HepG2 (cell line): ENCODE measurements at regions not wholly inside any gene's neighbourhood (a gene's known extent, or its start where the extent isn't known, plus 50 kb on each side); places are given as distances from the start of the nearest gene placed in this dataset.

Source experiments
- ATAC-seq: fragments of 200-7000 bp; cut with Tn5 transposase; 3 replicates; pipeline ENCODE4 v1.9.1; 2020; ENCODE audit warnings: mild to moderate bottlenecking, moderate library complexity
- BruUV-seq: library from RNA; stranded (reverse); fragments of 400-500 nt; replicated peaks from 2 replicates; lab custom pipeline; 2021; lab: Mats Ljungman, UMichigan
- CTCF ChIA-PET: fragments of 300-600 bp; formaldehyde crosslinking; extraction: SDS; loops from one replicate; lab custom pipeline; 2021; ENCODE audit warnings: low total read pairs, inconsistent platforms, low intra/inter-chr PET ratio; lab: Yijun Ruan, JAX
- POLR2A ChIA-PET: fragments of 350-600 bp; sonication (Branson Sonifier 250); formaldehyde crosslinking; loops from one replicate; lab custom pipeline; 2020; ENCODE audit warnings: antibody characterized with exemption, inconsistent platforms; lab: Yijun Ruan, JAX
- DNase-seq: peaks from one replicate; pipeline ENCODE4 v3.0.0-alpha.2; 2015; ENCODE audit warnings: low spot score
- FAIRE-seq: peaks from 3 replicates; lab custom pipeline; 2011; peaks lifted over from hg19 to GRCh38; lab: Jason Lieb, UNC
- H2AFZ ChIP-seq: one replicate; pipeline ENCODE4 v1.6.1; 2011; ENCODE audit warnings: low read length, inconsistent platforms
- H3K27ac ChIP-seq: fragments of 300-600 bp; 3 replicates; pipeline ENCODE4 v1.8.0; 2011; ENCODE audit warnings: mixed run types, mild to moderate bottlenecking, mixed read lengths, low read length, inconsistent platforms; ENCODE audit not compliant: insufficient read depth; ENCODE audit errors: extremely low read length
- H3K27me3 ChIP-seq, 2 experiments: fragments of 200-600 bp in 1 of 2; 2 replicates in 1 of 2; 3 replicates in 1 of 2; pipeline versions ENCODE4 v1.6.0 to v1.8.0; 2011; ENCODE audit warnings: low read length in 2 of 2, mild to moderate bottlenecking in 2 of 2, moderate library complexity in 2 of 2, inconsistent platforms in 1 of 2; ENCODE audit not compliant: insufficient read depth in 2 of 2, control insufficient read depth in 1 of 2
- H3K36me3 ChIP-seq, 2 experiments: fragments of 200-600 bp in 1 of 2; replicated peaks in 1 of 2; 2 replicates in 1 of 2; 3 replicates in 1 of 2; pipeline versions ENCODE4 v1.5.1 to v1.8.0; 2011; ENCODE audit warnings: low read length in 2 of 2, inconsistent platforms in 1 of 2; ENCODE audit not compliant: insufficient read depth in 2 of 2, control insufficient read depth in 1 of 2
- H3K4me1 ChIP-seq: 2 replicates; pipeline ENCODE4 v1.5.1; 2012; ENCODE audit warnings: low read length, inconsistent platforms; ENCODE audit not compliant: insufficient read depth
- H3K4me2 ChIP-seq: 2 replicates; pipeline ENCODE4 v1.6.0; 2011; ENCODE audit warnings: low read depth, low read length, inconsistent platforms
- H3K4me3 ChIP-seq, 3 experiments: fragments of 200-600 bp in 1 of 3; sonication (generic), shearing (Covaris generic) in 1 of 3; replicated peaks in 1 of 3; 2 replicates each; pipeline ENCODE4 v1.5.1; 2011 to 2016; ENCODE audit warnings: low read length in 3 of 3, inconsistent platforms in 2 of 3, low read depth in 2 of 3, mild to moderate bottlenecking in 2 of 3, control low read depth in 1 of 3, mixed read lengths in 1 of 3; ENCODE audit not compliant: insufficient read depth in 1 of 3
- H3K79me2 ChIP-seq: one replicate; pipeline ENCODE4 v1.6.1; 2011; ENCODE audit warnings: low read length, inconsistent platforms; ENCODE audit not compliant: insufficient read depth
- H3K9ac ChIP-seq: 2 replicates; pipeline ENCODE4 v1.6.0; 2011; ENCODE audit warnings: mild to moderate bottlenecking, low read depth, low read length, inconsistent platforms; ENCODE audit not compliant: insufficient read depth
- H3K9me3 ChIP-seq: 2 replicates; pipeline ENCODE4 v1.5.1; 2012; ENCODE audit warnings: mild to moderate bottlenecking, low read length
- H4K20me1 ChIP-seq: 2 replicates; pipeline ENCODE4 v1.6.0; 2011; ENCODE audit warnings: inconsistent platforms, mild to moderate bottlenecking, low read length, moderate library complexity; ENCODE audit not compliant: insufficient read depth
- CREB1 ChIP-seq, 2 experiments: fragments of 450-650 bp in 1 of 2; IDR thresholded peaks; 2 replicates each; pipeline ENCODE4 v1.6.1; 2016 to 2017; ENCODE audit warnings: control low read depth in 1 of 2, mild to moderate bottlenecking in 1 of 2, missing compliant biosample characterization in 1 of 2, missing genetic modification characterization in 1 of 2
- HES4 ChIP-seq: sonication (generic); formaldehyde crosslinking; IDR thresholded peaks from 2 replicates; pipeline ENCODE4 v1.9.0; 2021; ENCODE audit warnings: mild to moderate bottlenecking, missing genetic modification reagents, borderline replicate concordance
- MTF1 ChIP-seq: sonication (generic); formaldehyde crosslinking; IDR thresholded peaks from 2 replicates; pipeline ENCODE4 v1.5.0; 2020; ENCODE audit warnings: missing genetic modification reagents
- PAF1 ChIP-seq: IDR thresholded peaks from 2 replicates; pipeline ENCODE4 v1.6.1; 2016; ENCODE audit warnings: missing genetic modification reagents, missing compliant biosample characterization
- RNF2 ChIP-seq: fragments of 450-650 bp; conservative IDR thresholded peaks from 2 replicates; pipeline ENCODE4 v1.6.1; 2016; ENCODE audit warnings: low read depth
- RORA ChIP-seq: sonication (generic); formaldehyde crosslinking; IDR thresholded peaks from 2 replicates; pipeline ENCODE4 v1.5.0; 2020; ENCODE audit warnings: mild to moderate bottlenecking, missing genetic modification reagents, moderate library complexity
- SP1 ChIP-seq, 2 experiments: fragments of 450-650 bp in 1 of 2; sonication (generic) in 1 of 2; formaldehyde crosslinking in 1 of 2; IDR thresholded peaks; 2 replicates each; pipeline versions ENCODE4 v1.4.0 to v1.6.1; 2016 to 2020; ENCODE audit warnings: missing genetic modification reagents in 1 of 2
- SRY ChIP-seq: sonication (generic); formaldehyde crosslinking; IDR thresholded peaks from 2 replicates; pipeline ENCODE4 v1.8.0; 2022; ENCODE audit warnings: mild to moderate bottlenecking, missing genetic modification reagents
- ZNF30 ChIP-seq: sonication (generic); formaldehyde crosslinking; IDR thresholded peaks from 2 replicates; pipeline ENCODE4 v1.5.0; 2020; ENCODE audit warnings: mild to moderate bottlenecking, missing genetic modification reagents
- ZNF367 ChIP-seq: sonication (generic); formaldehyde crosslinking; IDR thresholded peaks from 2 replicates; pipeline ENCODE4 v1.4.0; 2020; ENCODE audit warnings: missing genetic modification reagents, borderline replicate concordance
- ZNF879 ChIP-seq: sonication (generic); formaldehyde crosslinking; IDR thresholded peaks from 2 replicates; pipeline ENCODE4 v1.8.1; 2023; ENCODE audit warnings: missing genetic modification reagents
- WGBS: methylation state at CpG from one replicate; pipeline ENCODE4 v1.1.6; 2017; ENCODE audit warnings: low lambda C conversion rate; 5-methylcytosine and 5-hydroxymethylcytosine counted together
- in situ Hi-C: cut with HindIII; loops from 2 replicates; pipeline ENCODE4 v1.10.0; 2017; ENCODE audit warnings: low pct_unique_long_range_greater_than_20kb; ENCODE audit not compliant: extremely low pct_ligation_motif_present
- intact Hi-C: fragments of 100-400 bp; cut with micrococcal nuclease; formaldehyde crosslinking; loops from one replicate; pipeline ENCODE4 v1.10.0; 2022; ENCODE audit not compliant: unreplicated experiment
- TF ChIP-seq, protein P1 (sequence below): sonication (generic); formaldehyde crosslinking; IDR thresholded peaks from 2 replicates; pipeline ENCODE4 v1.8.0; 2022; ENCODE audit warnings: mild to moderate bottlenecking, missing genetic modification reagents, moderate library complexity
- TF ChIP-seq, protein P2 (sequence below): fragments of 450-650 bp; IDR thresholded peaks from 2 replicates; pipeline ENCODE4 v1.6.1; 2017; ENCODE audit warnings: mild to moderate bottlenecking
- TF ChIP-seq, protein P3 (sequence below): sonication (generic); formaldehyde crosslinking; IDR thresholded peaks from 2 replicates; pipeline ENCODE4 v1.4.0; 2020; ENCODE audit warnings: low read depth, mild to moderate bottlenecking, missing genetic modification reagents

DNA sequence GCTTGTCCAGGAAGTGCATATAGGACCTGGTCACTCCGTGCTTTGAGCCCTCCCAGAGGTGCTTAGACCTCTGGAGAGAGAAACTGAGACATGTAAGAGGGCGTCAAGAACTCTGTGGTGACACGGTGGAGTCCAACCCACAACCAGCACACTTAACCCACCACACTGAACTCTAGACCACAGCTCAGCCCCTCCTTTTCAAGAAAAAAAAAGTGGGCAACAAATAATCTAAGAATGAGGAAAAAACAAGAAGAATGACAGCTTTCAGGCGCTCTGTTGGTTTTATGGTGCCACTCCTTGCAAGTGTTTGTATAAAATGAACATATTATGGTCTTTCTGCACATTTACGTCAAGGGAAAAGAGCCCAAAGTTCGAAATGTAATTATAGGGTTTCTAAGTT, 50.2 kb upstream of the SNAPC3 start:
- Histone ChIP-seq H3K9me3 (no peaks in the 10 kb centered on the region), H3K4me1 (peaks cover 47% of the 10 kb centered on the region), H4K20me1 (no peaks in the 10 kb centered on the region), H3K27me3 (no peaks in the 10 kb centered on the region), H3K36me3 (no peaks in the 10 kb centered on the region), H3K9ac (no peak overlapping the region), H3K27ac (no peak overlapping the region), H3K4me3 (peak overlapping the region in 1 of 3 experiments; percentile 13; a peak in 1 of 6 replicates), H2AFZ (peak overlapping the region; percentile 32), H3K79me2 (no peaks in the 10 kb centered on the region), H3K4me2 (peak overlapping the region; percentile 53)
- BruUV-seq = no TSS peak
- no peak for ATAC-seq
- in situ Hi-C loops = no loop called here
- intact Hi-C loops = no loop called here
- CTCF ChIA-PET = no interaction called here
- WGBS = 10% methylated on average over 6 of the region's 6 CpGs
- no peak for FAIRE-seq
- POLR2A ChIA-PET = no interaction called here
- no peak for DNase-seq
- no peak for TF ChIP-seq SRY (CRISPR knock-in tag)
- TF ChIP-seq, protein P1, sequence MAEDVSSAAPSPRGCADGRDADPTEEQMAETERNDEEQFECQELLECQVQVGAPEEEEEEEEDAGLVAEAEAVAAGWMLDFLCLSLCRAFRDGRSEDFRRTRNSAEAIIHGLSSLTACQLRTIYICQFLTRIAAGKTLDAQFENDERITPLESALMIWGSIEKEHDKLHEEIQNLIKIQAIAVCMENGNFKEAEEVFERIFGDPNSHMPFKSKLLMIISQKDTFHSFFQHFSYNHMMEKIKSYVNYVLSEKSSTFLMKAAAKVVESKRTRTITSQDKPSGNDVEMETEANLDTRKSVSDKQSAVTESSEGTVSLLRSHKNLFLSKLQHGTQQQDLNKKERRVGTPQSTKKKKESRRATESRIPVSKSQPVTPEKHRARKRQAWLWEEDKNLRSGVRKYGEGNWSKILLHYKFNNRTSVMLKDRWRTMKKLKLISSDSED (CRISPR knock-in tag) = no peak
- no peak for TF ChIP-seq ZNF30 (CRISPR knock-in tag)
- TF ChIP-seq RORA (CRISPR knock-in tag) = no peak
- no peak for TF ChIP-seq ZNF367

DNA sequence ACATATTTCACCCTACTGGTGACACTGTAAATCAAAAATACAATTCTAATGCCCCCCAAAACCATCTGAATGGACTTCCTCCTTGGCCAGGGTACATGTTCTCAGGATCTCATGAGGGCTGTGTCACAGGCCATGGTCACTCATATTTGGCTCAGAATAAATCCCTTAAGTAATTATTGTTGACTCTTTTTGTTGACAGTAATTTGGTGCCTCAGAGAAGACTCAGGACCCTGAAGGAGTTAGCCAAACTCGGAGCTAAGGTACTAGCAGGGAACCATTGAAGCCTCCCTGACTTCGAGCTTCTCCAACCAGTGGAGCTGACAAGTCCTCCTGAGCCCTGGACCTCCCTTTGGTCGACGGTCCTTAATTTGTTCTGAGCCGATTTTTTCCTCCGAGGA, 51.2 kb upstream of the SNAPC3 start:
- ATAC-seq (no peak), DNase-seq (no peak), FAIRE-seq (no peak)
- Histone ChIP-seq H3K9me3 (no peaks in the 10 kb centered on the region), H3K4me3 (no peak overlapping the region), H3K36me3 (no peaks in the 10 kb centered on the region), H3K27ac (no peak overlapping the region), H3K9ac (no peak overlapping the region), H2AFZ (no peak overlapping the region), H3K79me2 (no peaks in the 10 kb centered on the region), H4K20me1 (no peaks in the 10 kb centered on the region), H3K27me3 (no peaks in the 10 kb centered on the region), H3K4me1 (peaks cover 47% of the 10 kb centered on the region), H3K4me2 (peak overlapping the region; percentile 67; the same call in 1 of the 2 replicates)
- 78% methylated on average over 6 of the region's 6 CpGs for WGBS
- in situ Hi-C loops (no loop called here), intact Hi-C loops (no loop called here)
- CTCF ChIA-PET = no interaction called here
- POLR2A ChIA-PET = no interaction called here
- no TSS peak for BruUV-seq
- TF ChIP-seq MTF1 (CRISPR knock-in tag) = no peak
- TF ChIP-seq PAF1 (CRISPR knock-in tag) = no peak
- TF ChIP-seq, protein P2, sequence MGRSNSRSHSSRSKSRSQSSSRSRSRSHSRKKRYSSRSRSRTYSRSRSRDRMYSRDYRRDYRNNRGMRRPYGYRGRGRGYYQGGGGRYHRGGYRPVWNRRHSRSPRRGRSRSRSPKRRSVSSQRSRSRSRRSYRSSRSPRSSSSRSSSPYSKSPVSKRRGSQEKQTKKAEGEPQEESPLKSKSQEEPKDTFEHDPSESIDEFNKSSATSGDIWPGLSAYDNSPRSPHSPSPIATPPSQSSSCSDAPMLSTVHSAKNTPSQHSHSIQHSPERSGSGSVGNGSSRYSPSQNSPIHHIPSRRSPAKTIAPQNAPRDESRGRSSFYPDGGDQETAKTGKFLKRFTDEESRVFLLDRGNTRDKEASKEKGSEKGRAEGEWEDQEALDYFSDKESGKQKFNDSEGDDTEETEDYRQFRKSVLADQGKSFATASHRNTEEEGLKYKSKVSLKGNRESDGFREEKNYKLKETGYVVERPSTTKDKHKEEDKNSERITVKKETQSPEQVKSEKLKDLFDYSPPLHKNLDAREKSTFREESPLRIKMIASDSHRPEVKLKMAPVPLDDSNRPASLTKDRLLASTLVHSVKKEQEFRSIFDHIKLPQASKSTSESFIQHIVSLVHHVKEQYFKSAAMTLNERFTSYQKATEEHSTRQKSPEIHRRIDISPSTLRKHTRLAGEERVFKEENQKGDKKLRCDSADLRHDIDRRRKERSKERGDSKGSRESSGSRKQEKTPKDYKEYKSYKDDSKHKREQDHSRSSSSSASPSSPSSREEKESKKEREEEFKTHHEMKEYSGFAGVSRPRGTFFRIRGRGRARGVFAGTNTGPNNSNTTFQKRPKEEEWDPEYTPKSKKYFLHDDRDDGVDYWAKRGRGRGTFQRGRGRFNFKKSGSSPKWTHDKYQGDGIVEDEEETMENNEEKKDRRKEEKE = no peak
- TF ChIP-seq SP1 (IDR thresholded peaks at IDR 0.05) = no peak
- no peak for TF ChIP-seq SP1 (CRISPR knock-in tag; IDR thresholded peaks at IDR 0.05)
- TF ChIP-seq CREB1 (IDR thresholded peaks at IDR 0.05) = no peak
- no peak for TF ChIP-seq CREB1 (CRISPR knock-in tag; IDR thresholded peaks at IDR 0.05)
- no peak for TF ChIP-seq ZNF879 (CRISPR knock-in tag)
- TF ChIP-seq RNF2 = no peak
- no peak for TF ChIP-seq HES4 (CRISPR knock-in tag)
- TF ChIP-seq, protein P3, sequence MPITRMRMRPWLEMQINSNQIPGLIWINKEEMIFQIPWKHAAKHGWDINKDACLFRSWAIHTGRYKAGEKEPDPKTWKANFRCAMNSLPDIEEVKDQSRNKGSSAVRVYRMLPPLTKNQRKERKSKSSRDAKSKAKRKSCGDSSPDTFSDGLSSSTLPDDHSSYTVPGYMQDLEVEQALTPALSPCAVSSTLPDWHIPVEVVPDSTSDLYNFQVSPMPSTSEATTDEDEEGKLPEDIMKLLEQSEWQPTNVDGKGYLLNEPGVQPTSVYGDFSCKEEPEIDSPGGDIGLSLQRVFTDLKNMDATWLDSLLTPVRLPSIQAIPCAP = no peak
